CD4-positive, alpha-beta T cell treated with Interleukin-17A for 1 hour (primary cell): ENCODE measurements at regions not wholly inside any gene's neighbourhood (a gene's known extent, or its start where the extent isn't known, plus 50 kb on each side); places are given as distances from the start of the nearest gene placed in this dataset.
"Not testable (repeated sequence)": the region's sequence is repeated elsewhere in the genome, so short reads cannot be mapped to it uniquely, and the experiment has no call there.

Experiments used
- DNase-seq: peaks from one replicate; pipeline ENCODE4 v3.0.0-alpha.2; 2020

DNA sequence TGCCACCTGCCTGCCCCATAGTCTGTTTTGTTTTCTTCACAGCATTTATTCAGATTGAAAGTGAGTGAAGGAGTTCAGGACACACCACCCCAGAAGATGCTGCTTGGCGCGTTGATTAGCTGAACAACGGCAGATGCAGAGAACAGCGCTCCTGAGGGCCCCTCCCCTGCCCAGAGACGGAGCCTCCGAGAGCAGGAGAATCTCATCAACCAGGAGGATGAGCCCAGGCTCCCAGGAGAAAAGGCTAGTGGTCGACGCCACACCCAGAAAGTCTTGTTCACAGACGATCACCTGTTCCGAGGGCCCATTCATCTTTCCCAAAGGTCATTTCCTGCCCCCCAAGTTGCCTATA, 180.4 kb upstream of the PPP1R26 start:
- no peak for DNase-seq

DNA sequence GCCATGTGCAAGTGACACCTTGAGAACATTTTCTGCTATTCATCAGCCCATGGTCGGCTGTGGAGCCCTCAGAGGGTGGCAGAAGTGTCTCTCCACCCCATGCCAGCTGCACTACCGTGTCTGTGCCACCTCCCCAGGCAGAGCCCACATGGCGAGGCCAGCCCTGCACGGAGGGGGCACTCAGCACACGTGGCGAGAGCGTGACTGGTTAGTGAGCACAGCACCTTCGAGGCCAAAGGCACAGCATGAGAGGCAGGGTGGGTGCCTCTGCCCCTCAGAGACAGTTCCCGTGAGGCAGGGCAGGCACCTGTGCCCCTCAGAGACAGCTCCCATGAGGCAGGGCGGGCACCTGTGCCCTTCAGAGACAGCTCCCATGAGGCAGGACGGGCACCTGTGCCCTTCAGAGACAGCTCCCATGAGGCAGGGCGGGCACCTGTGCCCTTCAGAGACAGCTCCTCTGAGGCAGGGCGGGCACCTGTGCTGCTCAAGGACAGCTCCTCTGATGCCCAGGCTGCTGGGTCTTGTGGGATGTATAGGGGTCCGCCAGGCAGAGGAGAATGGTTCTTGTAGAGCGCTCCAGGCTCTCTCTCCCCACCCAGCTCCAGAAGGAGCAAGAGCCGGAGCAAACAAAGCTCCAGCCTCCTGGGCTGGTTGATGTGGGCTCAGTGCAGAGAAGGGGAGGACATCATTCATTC, 179.8 kb upstream of the PPP1R26 start:
- no peak for DNase-seq

GRCh38 chr9:135300346-135301141, 179.0 kb upstream of the PPP1R26 start:
- no peak for DNase-seq

DNA sequence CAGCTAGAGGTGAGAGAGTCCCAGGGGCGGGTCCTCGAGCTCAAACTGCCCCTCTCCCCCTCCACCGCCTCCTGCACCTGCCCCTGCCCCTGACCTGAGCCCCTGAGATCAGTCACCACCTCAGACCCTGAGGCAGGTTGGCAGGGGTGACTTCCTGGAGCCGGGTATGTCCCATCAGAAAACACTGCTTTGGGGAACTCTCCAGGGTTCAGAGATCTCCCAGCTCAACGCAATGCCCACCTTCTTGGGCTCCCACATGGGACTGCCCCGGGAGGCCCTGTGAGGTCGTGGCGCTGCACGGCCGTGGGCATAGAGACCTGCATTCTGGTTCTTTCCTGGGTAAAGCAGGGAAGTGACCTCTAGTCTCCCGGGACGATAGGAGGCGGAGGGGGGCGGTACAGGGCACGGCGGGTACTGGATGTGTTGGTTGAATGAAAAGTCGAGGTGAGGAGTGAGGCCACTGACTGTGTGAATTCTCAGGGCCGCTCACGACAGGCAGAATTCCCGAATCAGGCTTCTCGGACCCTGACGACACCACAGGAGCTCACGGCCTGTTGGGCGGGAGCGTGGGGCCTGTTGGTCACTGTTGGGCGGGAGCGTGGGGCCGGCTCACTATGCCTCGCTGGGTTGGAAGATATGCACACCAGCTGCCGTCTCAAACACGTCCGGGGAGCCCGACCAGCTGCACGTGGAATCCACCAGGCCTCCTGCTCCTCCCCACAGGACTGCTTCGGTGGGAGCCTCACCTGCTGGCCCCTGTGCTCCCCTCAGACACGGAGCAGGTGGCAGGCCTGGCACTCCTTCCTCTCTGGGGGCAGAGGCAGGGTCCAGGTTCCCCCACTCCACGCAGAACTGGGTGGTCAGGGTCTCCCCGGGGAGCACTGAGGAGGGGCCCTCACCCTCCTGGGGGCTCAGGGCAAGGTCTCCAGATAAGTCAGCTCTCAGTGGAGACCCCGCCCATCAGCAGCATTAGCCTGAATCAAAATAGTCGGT, 178.0 kb upstream of the PPP1R26 start:
- DNase-seq = no peak

- DNase-seq = no peak
These were observed 177.0 kb upstream of the PPP1R26 start for GRCh38 chr9:135302329-135303279.

DNA sequence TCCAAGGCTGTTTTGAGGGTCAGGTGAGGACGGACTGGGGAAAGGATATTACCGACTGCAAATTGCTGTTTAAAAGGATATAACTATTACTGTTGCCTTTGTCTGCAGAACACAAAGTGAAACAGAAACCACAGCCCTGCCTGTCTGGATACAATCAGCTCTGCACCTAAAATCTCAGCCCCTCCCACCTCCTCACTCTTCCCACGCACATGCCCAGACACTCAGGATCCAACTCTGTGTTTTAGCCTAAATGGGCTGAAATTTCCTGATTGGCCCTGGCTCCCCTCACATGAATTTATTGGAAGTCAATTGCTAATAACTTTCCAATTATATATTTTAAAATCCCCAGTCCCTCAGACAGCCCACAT, 176.3 kb upstream of the PPP1R26 start:
- DNase-seq = no peak

GRCh38 chr9:135303865-135304499, 175.6 kb upstream of the PPP1R26 start:
- no peak for DNase-seq

DNA sequence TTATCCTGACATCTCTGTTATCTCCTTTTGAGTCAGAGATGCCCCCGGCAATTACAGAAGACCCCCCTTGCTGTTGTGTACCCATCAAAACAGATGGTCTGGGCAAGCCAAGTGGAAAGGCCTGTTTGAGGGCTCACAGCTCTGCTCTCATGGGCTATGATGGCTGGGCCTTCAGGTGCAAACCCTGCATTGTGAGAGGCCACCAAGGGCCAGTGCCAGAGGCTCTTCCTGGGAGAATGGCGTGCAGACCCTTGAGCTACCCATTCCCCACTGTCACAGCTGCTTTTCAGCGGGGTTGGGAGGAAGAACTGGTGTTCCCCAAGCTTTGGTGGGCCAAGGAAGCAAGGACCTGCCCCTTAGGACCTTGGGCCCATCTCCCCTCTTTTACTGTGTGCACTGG, 174.7 kb upstream of the PPP1R26 start:
- DNase-seq = no peak

DNA sequence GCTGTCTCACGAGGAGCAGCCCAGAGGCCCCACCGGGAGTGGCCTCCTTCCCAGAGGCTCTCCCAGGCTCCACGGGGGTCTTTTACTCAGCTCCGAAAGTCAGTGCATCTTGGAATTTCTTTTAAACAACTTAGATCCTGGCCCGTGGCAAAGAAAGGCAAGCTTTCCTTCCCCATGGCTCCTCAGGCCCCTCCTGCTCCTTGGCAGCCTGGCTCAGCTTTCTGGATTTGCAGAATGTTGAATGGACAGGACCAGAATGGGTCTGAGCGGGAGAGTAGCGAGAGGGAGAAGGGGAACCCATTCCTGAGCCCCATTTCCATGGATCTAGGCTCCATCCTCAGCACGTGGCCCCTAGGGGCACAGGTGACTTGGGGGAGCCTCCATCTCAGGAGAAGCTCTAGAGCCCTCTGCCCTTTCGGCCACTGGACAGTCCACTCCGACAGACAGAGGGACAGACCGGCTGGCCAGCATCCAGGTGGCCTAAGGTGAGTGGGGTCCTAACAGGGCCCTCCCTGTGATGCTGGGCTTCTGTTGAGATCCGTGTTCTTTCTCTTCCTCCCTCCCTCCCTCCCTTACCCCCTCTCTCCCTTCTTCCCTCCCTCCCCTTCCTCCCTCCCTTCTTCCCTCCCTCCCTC, 173.9 kb upstream of the PPP1R26 start:
- no peak for DNase-seq

GRCh38 chr9:135306699-135307098, 172.9 kb upstream of the PPP1R26 start:
- no peak for DNase-seq

DNA sequence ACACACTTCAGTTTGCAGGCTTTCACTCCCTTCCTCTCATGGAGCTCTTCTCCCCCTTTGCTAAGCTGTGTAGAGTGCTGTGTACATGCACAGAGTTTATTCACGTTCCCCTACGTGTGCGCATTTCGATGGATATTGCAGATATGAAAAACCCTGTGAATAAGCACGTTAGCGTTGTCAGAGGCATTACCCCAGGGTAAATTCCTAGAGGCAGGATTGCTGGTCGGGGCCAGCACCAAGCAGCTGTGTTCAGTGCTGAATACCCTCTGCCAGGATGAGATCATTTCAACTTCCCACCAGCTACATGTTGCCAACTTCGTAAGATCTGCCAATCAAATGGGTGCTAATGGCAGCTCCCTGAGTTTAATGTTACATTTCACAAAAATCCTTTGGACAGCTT, 172.3 kb upstream of the PPP1R26 start:
- no peak for DNase-seq

- DNase-seq = not testable (repeated sequence)
These were observed 171.7 kb upstream of the PPP1R26 start for GRCh38 chr9:135307919-135308318.

DNA sequence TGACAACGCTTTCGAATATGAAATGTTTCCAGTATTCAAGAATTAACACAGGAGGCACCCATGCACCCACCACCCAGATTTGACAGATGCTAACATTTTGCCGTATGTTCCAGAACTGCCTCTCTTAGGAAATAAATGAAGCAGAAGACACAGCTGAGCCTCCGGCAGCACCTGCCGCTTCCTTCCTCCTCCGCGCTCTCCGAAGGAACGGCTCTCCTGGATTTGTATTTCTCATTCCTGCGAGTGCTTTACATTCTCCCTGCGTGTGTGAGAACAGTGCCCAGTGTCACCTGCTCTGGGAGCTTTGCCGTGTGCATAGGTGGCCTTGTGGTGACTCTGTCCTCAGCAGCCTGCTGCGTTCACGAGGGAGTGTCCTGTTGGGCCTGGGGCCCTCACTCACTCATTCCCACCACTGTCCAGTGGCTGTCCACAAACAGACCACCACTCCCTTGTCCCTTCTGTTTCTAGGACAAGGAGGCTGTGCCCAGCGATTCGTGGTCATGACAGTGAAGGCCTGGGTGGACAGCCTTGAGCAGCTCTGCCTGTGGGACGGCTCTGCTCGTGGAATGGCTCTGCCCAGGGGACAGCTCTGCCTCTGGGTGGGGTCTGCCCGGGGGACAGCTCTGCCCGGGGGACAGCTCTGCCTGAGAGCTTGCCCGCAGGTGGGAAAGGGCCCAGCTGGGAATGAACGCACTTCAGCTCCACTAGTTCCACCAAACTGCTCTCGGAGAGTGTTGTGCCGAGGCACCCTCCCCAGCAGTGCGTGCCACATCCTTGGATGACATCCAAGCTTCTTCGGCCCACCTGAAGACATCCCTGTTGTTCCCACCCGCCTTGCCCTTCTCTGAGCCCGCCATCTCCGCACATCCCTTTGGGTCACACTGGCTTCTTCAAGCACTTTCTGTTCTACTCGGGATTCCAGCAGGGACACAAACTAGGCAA, 170.5 kb upstream of the PPP1R26 start:
- no peak for DNase-seq

- DNase-seq = no peak
These were observed 169.8 kb upstream of the PPP1R26 start for GRCh38 chr9:135309763-135310125.

DNA sequence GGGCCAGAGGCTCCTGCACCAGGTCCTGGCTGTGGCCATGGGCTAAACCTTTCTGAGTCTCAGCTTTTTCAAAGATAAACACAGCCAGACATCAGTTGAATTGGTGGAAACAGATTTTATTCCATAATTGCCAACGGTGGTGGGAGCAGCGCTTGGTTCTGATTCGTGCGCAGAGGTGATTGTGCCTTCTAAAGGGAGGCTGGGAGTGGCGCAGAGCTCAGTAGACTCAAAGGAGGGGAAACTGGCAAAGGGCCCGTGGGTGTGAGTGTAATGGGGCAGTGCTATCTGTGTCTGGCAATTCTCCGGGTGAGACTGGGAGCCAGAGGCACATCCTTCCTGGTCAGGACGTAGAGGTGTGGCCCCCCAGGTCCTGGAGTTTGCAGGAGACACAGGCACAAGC, 169.4 kb upstream of the PPP1R26 start:
- DNase-seq = no peak

GRCh38 chr9:135315572-135315971, 164.0 kb upstream of the PPP1R26 start:
- DNase-seq = no peak

- DNase-seq = no peak
These were observed 159.3 kb upstream of the PPP1R26 start for GRCh38 chr9:135320331-135320730.

- DNase-seq = no peak
These were observed 158.6 kb upstream of the PPP1R26 start for GRCh38 chr9:135320943-135321342.

GRCh38 chr9:135321580-135321979, 158.0 kb upstream of the PPP1R26 start:
- DNase-seq = no peak

DNA sequence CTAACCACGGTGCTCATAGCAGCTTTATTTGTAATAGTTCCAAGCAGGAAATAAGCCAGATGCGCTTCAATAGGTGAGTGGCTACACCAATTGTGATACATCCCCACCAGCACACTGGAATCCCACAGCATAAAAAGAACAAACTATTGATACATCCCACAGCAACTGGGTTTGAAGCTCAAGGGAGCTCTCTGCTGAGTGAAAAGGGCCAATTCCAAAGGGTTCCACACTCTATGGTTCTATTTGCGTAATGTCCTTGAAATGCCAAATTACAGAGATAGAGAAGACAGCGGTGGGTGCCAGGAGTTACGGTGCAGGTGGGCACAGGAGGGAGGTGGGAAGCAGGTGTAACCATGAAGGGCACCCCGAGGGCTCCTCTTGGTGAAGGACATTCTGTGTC, 155.3 kb upstream of the PPP1R26 start:
- DNase-seq = no peak
